NCI-H1105 (cell line): ENCODE measurements at regions not wholly inside any gene's neighbourhood (a gene's known extent, or its start where the extent isn't known, plus 50 kb on each side); places are given as distances from the start of the nearest gene placed in this dataset.
A peak's percentile ranks its signal among the peaks of the same experiment; 100 is the strongest.
"Not testable (repeated sequence)": the region's sequence is repeated elsewhere in the genome, so short reads cannot be mapped to it uniquely, and the experiment has no call there.

Source experiments
- DNase-seq: peaks from one replicate; lab custom pipeline; 2025; lab: John Stamatoyannopoulos, UW

DNA sequence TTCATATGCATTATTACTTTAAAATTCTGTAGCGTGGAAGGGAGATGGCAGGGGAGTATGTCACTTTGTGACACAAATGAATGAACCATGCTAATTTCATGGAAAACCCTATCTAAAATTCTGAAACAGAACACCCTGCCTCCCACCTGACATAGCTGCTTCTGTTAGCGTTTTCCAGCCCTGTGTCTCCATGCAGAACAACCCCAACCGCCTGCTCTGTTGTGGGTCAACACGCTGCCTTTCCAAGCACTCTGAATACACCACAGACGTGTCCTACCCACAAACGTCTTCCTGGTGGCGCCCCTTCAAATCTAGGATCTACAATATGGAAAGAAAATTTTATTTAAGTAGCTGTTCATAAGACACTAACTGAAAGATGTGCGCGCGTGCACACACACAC, 238.6 kb downstream of the TRIML1 start:
- DNase-seq = no peak

DNA sequence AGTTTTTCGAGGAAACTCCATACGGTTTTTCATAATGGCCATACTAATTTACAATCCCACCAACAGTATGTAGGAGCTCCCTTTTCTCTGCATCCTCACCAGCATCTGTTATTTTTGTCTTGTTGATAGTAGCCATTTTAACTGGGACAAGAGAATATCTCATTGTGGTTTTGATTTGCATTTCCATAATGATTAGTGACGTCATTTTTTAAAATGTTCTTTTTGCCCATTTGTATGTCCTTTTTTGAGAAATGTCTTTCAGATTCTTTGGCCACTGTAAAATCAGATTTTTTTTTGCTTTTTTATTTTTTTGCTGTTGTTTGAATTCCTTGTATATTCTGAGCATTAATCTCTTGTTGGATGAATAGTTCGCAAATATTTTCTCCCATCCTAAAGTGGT, 243.9 kb downstream of the TRIML1 start:
- DNase-seq = no peak

DNA sequence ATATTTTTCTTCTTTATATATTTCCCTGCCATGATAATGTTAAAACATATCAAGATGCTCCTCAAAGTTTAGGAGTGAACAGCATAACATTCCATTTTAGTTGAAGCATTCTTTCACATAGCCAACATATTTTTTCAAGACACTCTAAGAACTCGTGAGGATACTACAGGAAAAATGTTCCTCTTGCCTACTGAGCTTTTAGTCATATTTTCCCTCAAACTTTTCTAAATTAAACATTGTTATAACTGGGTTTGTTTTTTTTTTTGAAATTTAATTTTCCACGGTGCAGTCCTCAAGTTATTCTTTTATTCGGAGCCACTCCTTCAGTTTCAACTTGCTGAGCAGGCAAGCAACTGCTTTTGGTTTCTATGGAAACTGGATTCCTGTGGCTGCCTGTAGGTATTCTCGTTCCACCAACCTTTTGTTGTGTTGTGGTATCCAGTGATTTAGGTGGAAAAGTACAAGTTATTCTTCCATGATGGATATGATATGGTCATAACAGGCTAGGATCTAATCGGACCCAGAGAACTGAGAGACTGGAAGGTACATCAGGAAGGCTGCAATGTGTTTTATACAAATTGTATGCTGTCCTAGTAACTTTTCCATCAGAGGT, 248.0 kb downstream of the TRIML1 start:
- DNase-seq = no peak

- DNase-seq = not testable (repeated sequence)
These were observed 252.1 kb downstream of the TRIML1 start for GRCh38 chr4:188391349-188391748.

DNA sequence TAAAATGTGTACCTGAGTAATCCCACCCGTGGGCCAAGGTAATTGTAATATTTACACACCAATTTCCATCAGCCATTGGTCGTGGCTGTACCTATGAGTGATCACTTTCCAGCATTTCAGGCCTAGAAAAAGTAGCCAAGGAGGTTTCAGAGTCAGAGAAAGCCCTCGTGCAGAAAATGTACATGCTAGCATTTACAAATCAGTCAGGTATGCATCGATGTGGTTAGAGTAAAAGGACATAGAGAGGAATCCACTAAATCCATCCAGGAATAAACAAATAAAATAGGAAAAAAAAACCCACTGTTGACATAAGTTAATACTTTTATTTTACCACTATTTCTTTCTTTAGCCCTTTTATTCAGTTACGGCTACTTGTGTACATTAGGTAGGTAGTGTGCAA, 256.8 kb downstream of the TRIML1 start:
- DNase-seq = no peak

DNA sequence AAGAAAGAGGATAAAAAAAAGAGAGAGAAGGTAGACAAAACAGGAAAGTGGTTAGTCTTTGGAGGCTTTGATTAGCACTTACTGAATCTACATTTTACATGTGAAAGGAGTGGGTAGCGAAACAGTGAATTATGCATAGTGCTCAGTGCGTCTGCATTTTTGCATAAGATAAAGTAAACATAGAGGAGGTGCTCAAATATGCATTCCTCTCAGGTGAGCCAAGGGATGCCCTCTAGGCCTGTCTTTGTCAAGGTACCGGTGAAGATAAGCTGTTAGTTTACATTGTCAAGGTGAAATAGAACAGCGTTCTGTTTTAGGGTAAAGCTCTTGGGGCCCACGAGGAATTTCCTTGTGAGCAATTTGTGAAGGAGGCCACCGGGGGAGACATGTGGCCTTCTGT, 260.6 kb downstream of the TRIML1 start:
- no peak for DNase-seq

DNA sequence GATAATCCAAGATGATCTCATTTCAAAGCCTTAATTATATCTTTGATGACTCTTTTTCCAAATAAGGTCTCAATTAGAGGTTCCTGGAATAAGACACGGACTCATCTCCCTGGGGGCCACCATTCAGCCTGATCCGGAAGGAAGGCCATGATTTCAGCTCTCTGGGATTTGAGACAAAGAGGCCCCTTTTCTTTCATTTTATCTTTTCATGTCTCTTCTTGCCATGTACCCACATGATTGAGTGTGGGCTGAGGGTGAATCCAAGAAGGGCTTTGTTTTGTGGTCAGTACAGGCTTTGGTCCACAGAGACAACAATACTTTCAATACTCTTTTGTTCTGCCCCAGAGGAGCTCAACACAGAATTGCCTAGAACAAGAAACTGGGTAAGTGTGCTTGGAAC, 261.2 kb downstream of the TRIML1 start:
- no peak for DNase-seq

DNA sequence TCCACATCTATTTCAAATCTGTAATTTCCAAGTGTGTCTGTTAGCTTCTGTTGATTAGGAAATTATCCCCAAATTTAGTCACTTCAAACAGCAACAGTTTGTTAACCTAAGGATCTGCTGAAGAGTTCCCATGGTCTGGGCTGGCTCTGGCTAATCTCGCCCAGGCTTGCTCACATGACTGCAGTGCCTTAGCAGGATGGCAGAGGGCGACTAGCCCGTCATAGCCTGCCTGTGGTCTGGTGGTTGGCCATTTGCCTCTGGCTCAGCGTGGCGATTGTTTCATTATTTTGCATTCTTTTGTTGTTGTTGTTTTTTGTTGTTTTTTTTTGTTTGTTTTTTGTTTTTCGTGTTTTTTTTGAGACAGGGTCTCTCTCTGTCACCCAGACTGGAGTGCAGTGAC, 264.0 kb downstream of the TRIML1 start:
- DNase-seq = no peak

- not testable (repeated sequence) for DNase-seq
These were observed 266.0 kb downstream of the TRIML1 start for GRCh38 chr4:188405071-188405835.

DNA sequence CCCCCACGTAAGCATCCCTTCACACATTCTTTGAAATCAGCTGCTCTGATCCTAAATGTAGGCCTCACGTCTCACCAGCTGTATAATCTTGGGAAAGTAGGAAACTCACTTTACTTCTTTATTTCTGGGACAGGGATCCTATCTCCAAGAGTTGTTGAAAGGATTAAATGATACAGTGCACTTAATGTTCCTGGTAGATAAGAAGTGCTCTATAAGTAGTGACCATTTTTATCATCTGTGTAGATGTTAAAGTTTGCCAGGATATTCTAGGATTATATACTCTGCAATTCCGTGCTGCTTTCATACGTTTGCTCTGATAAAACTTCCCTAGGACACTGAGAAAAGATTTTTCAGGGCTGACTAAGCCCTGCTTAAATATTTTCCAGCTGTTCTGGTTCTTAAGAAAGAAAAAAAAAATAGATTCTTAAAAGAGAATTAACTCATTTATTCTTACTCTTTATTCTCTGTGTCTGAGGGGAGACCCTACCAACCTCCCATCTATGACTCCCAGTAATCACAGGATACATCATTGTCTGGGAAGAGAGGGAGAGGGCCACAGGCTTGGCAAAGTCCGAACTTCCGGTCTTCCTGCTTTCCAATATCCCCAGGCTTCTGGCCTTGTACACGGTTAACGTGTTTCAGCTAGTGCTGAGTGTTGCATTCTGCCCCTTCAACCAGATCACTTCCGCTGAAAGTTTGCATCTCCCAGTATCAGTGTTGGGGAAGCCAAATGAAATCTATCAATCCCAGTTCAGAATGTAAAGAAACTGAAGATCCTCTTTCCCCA, 269.2 kb downstream of the TRIML1 start:
- DNase-seq = no peak

DNA sequence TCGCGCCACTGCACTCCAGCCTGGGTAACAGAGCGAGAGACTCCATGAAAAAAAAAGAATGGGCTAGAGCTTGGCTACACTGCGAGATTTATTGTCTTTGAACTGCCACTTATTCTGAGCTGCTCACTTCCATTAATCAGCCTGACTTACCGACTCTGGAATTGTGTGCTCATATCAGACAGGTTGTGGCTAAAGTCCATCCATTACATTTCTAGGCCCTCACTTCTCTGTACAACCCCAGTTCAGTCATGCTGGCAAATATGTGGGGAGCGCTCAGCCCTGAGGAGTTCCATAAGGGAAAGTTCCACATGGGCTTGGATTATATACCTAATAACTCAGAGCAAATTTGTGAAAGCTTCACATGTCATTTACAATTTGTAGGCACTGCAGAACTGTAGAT, 270.6 kb downstream of the TRIML1 start:
- DNase-seq = no peak

DNA sequence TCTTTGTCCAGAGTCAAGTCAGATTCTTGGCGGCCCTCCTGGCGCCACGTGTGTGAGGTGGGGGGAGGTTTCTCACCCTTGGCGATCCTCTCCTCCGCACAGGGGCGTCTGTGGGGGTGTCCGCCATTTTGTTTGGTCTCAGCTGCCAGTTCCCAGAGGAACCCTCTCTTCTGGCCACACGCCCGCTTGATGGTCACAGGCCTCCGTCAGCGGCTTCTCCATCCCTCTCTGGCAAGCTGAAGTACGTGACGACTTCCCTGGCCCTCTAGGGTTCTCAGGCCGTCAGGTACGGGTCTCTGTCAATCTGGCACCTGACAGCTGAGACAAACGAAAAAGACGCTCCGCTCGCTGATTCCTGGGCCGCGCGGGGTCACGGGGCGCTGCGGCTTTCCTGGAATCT, 272.6 kb downstream of the TRIML1 start:
- no peak for DNase-seq

GRCh38 chr4:188412499-188412898, 273.3 kb downstream of the TRIML1 start:
- DNase-seq = no peak

- DNase-seq = no peak
These were observed 275.2 kb downstream of the TRIML1 start for GRCh38 chr4:188414441-188414840.

GRCh38 chr4:188417181-188417580, 277.9 kb downstream of the TRIML1 start:
- DNase-seq = no peak

DNA sequence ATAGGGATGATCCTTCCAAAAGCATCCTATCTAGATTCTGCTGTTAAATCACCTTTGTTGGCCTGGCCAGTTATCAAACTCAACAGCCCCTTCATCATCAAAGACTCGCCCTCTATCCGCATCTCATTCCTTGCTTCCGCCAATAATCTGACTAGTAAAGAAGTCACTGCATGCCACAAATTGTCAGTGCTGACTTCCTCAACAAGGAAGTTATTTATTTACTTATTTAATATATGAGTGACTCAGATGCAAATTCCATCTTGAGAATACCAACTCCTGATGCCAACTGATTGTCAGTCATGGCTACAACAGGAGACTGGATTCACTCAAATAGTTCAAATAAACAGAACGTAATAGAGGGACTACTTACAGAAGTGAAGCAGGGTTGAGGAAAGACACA, 283.8 kb downstream of the TRIML1 start:
- DNase-seq = no peak

DNA sequence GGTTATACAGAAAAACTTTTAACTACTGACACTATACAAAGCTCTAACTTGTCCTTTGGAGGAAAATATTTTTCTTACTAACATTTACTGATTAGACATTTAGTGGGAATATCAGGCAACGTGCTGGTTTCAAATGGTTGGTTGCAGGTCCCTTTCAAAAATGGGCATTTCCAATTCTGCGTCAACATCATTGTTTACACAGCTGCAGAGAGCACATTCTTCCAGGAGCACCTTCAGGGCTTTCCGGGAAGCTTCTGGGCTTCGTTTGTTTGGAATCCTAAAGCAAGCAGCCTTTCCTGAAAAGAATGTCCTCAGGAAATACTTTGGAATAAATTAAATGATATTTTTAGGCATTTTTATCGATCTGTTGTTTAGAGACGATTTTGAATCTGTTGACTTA, 289.7 kb downstream of the TRIML1 start:
- DNase-seq = peak; percentile 16

- no peak for DNase-seq
These were observed 290.7 kb downstream of the TRIML1 start for GRCh38 chr4:188429965-188430364.

- no peak for DNase-seq
These were observed 291.1 kb downstream of the TRIML1 start for GRCh38 chr4:188430384-188430783.

- DNase-seq = no peak
These were observed 293.1 kb downstream of the TRIML1 start for GRCh38 chr4:188432328-188432727.

GRCh38 chr4:188433741-188434315, 294.6 kb downstream of the TRIML1 start:
- no peak for DNase-seq

DNA sequence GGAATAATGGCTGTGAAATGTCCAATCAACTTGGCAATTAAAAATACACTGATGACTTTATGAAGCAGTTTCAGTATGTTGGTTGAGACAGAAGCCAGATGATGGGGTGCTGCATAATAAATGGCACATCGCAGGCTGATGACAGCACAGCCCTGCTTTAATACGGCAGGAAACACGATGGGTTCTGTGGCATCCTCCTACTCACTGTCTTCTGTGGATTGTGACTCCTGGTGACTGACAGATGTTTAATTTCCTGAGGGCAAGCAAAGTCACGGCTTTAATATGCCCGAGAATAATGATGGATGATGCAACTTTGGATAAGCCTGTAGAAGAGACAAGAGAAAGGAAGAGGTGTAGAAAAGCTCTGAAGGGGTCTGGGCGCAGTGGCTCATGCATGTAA, 295.4 kb downstream of the TRIML1 start:
- no peak for DNase-seq

GRCh38 chr4:188435381-188435780, 296.1 kb downstream of the TRIML1 start:
- no peak for DNase-seq
